Activated naive CD4-positive, alpha-beta T cell treated with anti-CD3 and anti-CD28 coated beads, Interleukin-2, amount 50 U/mL, for 24 hours (primary cell): ENCODE measurements at regions not wholly inside any gene's neighbourhood (a gene's known extent, or its start where the extent isn't known, plus 50 kb on each side); places are given as distances from the start of the nearest gene placed in this dataset.

ENCODE experiments used
- H3K27ac Mint-ChIP-seq: one replicate; pipeline ENCODE4 v1.8.0; 2021; ENCODE audit warnings: mild to moderate bottlenecking, mixed read lengths
- H3K27me3 Mint-ChIP-seq: one replicate; pipeline ENCODE4 v1.8.0; 2021; ENCODE audit warnings: mixed read lengths
- H3K36me3 Mint-ChIP-seq: one replicate; pipeline ENCODE4 v1.8.0; 2021; ENCODE audit warnings: mixed read lengths
- H3K4me1 Mint-ChIP-seq: one replicate; pipeline ENCODE4 v1.8.0; 2021; ENCODE audit warnings: mixed read lengths
- H3K4me3 Mint-ChIP-seq: one replicate; pipeline ENCODE4 v1.8.0; 2021; ENCODE audit warnings: mild to moderate bottlenecking, mixed read lengths
- H3K9me3 Mint-ChIP-seq: one replicate; pipeline ENCODE4 v1.8.0; 2021; ENCODE audit warnings: mixed read lengths

GRCh38 chr3:95271395-95271794 lies 1208.5 kb downstream of the NSUN3 start:
- H3K4me1 Mint-ChIP-seq: no peaks in the 10 kb centered on the region
- no peak overlapping the region for H3K27ac Mint-ChIP-seq

DNA sequence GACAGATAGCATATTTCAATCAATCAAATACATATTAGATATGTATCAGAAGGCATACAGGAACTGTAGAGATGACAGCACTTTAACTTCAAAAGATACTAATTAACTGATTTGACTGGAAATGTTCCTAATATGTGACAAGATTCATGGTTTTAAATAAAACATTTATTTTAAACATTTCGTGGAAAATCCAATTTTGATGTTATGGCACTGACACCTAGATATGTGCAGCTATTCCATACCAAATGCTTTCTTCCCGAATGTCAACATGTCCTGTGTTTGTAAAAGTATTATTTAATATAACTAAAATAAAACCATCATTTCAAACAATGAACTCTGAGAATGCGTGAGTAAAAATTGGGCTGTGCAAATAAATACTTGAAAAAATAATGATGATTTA lies 1209.3 kb downstream of the NSUN3 start:
- no peak overlapping the region for H3K27ac Mint-ChIP-seq
- no peaks in the 10 kb centered on the region for H3K27me3 Mint-ChIP-seq
- no peaks in the 10 kb centered on the region for H3K9me3 Mint-ChIP-seq
- no peaks in the 10 kb centered on the region for H3K4me1 Mint-ChIP-seq
- H3K4me3 Mint-ChIP-seq: no peak overlapping the region
- H3K36me3 Mint-ChIP-seq: no peaks in the 10 kb centered on the region

More at GRCh38 chr3:95271395-95271794, 1208.5 kb downstream of the NSUN3 start:
- Mint-ChIP-seq H3K36me3 (no peaks in the 10 kb centered on the region), H3K4me3 (no peak overlapping the region), H3K9me3 (no peaks in the 10 kb centered on the region), H3K27me3 (no peaks in the 10 kb centered on the region)

DNA sequence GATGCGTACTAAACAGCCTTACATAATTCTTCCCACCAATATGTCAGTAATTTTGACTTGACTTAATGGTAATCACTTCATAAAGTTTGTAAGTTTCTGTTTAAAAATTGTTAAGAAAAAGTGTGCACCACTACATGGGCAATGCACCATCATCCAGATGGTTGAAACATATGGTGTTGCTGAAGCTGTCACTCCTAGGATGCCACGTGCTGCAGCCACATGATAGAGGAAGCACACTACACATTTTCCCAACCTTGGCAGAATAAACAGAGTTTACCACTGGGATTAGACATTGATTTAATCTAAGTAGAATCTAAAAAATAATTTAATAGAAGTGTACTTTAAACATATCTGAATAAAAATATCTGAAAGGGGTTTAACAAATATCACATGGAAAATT lies 1209.9 kb downstream of the NSUN3 start:
- no peaks in the 10 kb centered on the region for H3K36me3 Mint-ChIP-seq
- H3K4me3 Mint-ChIP-seq: no peak overlapping the region
- no peaks in the 10 kb centered on the region for H3K9me3 Mint-ChIP-seq
- H3K27me3 Mint-ChIP-seq: no peaks in the 10 kb centered on the region
- H3K4me1 Mint-ChIP-seq: no peaks in the 10 kb centered on the region
- H3K27ac Mint-ChIP-seq: no peak overlapping the region

DNA sequence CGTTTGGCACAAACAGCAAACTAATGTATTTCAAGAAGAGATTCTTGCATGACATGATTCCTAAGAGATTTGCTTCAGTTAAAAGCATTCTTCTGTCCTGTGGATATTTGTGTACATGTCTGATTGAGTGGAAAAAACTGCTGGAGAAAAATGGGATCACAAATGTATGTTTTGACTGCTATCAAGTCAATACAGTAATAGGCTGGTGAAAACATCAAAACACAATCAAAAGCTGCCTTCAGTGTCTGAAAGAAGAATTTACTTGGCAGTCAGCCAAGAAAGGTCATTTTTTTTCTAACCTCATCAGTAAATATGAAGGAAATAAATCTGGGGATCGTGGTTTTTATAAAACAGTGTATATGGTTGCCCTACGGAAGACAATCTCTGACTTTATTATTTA lies 1214.8 kb downstream of the NSUN3 start:
- Mint-ChIP-seq H3K27ac (no peak overlapping the region), H3K36me3 (no peaks in the 10 kb centered on the region), H3K9me3 (no peaks in the 10 kb centered on the region), H3K27me3 (no peaks in the 10 kb centered on the region), H3K4me3 (no peak overlapping the region), H3K4me1 (no peaks in the 10 kb centered on the region)

DNA sequence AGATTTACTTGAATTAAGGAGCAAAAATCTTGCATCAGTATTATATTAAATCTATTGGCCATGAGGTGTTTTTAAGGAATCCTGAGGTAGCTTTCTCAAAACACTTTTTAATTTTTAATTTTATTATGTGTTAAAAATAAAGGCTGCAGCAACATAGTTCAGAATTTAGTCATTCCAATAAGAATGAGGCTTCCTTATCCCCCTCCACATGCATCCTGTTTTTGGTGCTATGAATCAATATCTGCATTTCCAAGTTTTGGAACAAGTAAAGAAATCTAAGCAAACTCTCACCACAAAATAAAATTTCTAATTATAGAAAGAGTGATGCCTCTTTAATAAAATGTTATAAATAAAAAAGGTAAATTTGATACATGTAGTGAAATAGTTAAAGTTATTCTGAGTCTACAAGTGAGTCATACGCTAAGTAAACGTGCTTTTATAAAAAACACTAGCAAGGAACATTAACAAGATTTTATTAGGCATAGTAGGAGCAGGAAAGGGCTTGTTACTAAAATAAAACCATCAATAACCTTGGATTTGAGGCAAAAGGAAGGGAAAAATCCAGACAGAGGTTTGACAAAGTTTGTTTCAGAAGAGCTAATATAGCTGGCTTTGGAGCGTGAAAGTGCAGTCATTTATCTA lies 1218.0 kb downstream of the NSUN3 start:
- H3K27me3 Mint-ChIP-seq: no peaks in the 10 kb centered on the region
- H3K9me3 Mint-ChIP-seq: no peaks in the 10 kb centered on the region
- no peaks in the 10 kb centered on the region for H3K36me3 Mint-ChIP-seq
- no peaks in the 10 kb centered on the region for H3K4me1 Mint-ChIP-seq
- no peak overlapping the region for H3K4me3 Mint-ChIP-seq
- no peak overlapping the region for H3K27ac Mint-ChIP-seq

GRCh38 chr3:95289295-95289694 lies 1226.4 kb downstream of the NSUN3 start:
- Mint-ChIP-seq H3K36me3 (no peaks in the 10 kb centered on the region), H3K27me3 (no peaks in the 10 kb centered on the region), H3K9me3 (peaks cover 10% of the 10 kb centered on the region), H3K4me3 (no peak overlapping the region), H3K4me1 (no peaks in the 10 kb centered on the region), H3K27ac (no peak overlapping the region)

GRCh38 chr3:95297581-95297980 lies 1234.7 kb downstream of the NSUN3 start:
- H3K36me3 Mint-ChIP-seq: no peaks in the 10 kb centered on the region
- H3K9me3 Mint-ChIP-seq: peaks cover 8% of the 10 kb centered on the region
- no peak overlapping the region for H3K4me3 Mint-ChIP-seq
- no peaks in the 10 kb centered on the region for H3K27me3 Mint-ChIP-seq
- no peak overlapping the region for H3K27ac Mint-ChIP-seq
- no peaks in the 10 kb centered on the region for H3K4me1 Mint-ChIP-seq

DNA sequence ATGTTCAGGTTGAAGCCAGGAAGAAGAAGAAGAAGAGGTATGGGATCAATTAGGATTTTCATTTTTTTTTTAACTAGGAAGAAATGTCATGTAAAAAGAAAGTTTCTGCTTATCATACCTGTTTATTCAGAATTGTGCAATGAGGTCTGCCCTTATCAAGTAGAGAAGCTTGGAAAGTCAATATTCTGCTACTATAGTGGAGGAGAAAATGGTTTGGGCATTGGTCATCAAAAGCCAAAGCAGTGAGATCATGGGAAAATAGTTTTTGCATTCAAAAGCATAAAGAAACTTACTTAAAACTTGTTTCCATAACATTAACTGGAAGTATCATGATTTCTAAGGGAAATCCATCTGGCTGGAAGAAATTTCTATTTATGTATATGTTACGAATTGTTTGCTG lies 1239.2 kb downstream of the NSUN3 start:
- Mint-ChIP-seq H3K36me3 (no peaks in the 10 kb centered on the region), H3K9me3 (peaks cover 14% of the 10 kb centered on the region), H3K4me3 (no peak overlapping the region), H3K27me3 (no peaks in the 10 kb centered on the region), H3K27ac (no peak overlapping the region), H3K4me1 (no peaks in the 10 kb centered on the region)

GRCh38 chr3:95310560-95310959 lies 1247.7 kb downstream of the NSUN3 start:
- H3K27ac Mint-ChIP-seq: no peak overlapping the region
- H3K4me3 Mint-ChIP-seq: no peak overlapping the region
- H3K4me1 Mint-ChIP-seq: no peaks in the 10 kb centered on the region
- no peaks in the 10 kb centered on the region for H3K36me3 Mint-ChIP-seq
- peaks cover 6% of the 10 kb centered on the region for H3K9me3 Mint-ChIP-seq
- no peaks in the 10 kb centered on the region for H3K27me3 Mint-ChIP-seq

DNA sequence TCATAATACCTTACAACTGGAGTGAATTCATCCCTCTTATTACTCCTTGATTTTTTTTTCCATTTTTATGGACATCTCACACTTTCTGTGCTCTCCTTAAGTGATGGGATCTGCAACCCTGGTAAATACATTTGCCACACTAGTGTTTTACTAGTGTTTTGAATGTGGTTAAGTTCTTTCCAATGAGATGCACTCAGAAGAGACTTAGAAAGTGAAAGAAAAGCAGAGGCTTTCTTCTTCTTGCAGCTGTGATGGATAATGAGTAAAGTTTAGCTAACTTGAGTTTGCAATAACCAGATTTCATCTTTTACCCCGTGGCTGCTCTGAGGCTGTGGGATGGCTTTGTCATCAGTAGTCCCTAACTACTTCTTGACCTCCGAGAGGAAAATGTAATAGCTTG lies 1248.4 kb downstream of the NSUN3 start:
- H3K4me1 Mint-ChIP-seq: no peaks in the 10 kb centered on the region
- H3K4me3 Mint-ChIP-seq: no peak overlapping the region

GRCh38 chr3:95312650-95313049 lies 1249.8 kb downstream of the NSUN3 start:
- peaks cover 10% of the 10 kb centered on the region for H3K9me3 Mint-ChIP-seq
- no peak overlapping the region for H3K27ac Mint-ChIP-seq
- no peaks in the 10 kb centered on the region for H3K27me3 Mint-ChIP-seq
- H3K4me1 Mint-ChIP-seq: no peaks in the 10 kb centered on the region
- H3K4me3 Mint-ChIP-seq: no peak overlapping the region
- H3K36me3 Mint-ChIP-seq: no peaks in the 10 kb centered on the region

More for the DNA sequence above, 1248.4 kb downstream of the NSUN3 start:
- H3K9me3 Mint-ChIP-seq: peaks cover 6% of the 10 kb centered on the region
- H3K36me3 Mint-ChIP-seq: no peaks in the 10 kb centered on the region
- H3K27me3 Mint-ChIP-seq: no peaks in the 10 kb centered on the region
- H3K27ac Mint-ChIP-seq: no peak overlapping the region

DNA sequence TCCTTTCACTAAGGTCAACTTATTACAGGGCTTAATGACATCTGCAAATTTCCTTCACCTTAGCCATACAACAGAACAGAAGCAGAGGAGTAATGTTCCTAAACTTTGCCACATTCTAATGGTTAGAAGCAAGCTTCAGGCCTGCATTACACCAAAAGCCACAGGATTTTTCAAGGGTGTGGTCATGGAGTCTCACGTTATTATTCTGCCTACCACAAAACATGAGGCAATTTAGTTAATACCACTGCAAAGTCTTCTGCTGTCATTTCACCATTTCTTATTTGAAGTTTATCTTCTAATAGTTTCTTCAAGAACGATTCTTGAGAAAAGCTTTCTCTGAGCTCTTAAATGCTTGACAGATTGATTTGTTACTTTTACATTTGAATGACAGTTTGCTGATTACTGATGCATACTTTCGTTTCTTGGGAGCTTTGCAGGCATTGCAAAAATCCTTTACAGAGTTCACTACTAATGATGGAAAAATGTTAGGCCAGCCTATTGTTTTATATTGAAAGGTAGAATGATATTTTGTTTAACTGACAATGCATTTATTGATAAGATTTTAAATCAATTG lies 1257.1 kb downstream of the NSUN3 start:
- Mint-ChIP-seq H3K27ac (no peak overlapping the region), H3K27me3 (no peaks in the 10 kb centered on the region), H3K9me3 (peaks cover 4% of the 10 kb centered on the region)

DNA sequence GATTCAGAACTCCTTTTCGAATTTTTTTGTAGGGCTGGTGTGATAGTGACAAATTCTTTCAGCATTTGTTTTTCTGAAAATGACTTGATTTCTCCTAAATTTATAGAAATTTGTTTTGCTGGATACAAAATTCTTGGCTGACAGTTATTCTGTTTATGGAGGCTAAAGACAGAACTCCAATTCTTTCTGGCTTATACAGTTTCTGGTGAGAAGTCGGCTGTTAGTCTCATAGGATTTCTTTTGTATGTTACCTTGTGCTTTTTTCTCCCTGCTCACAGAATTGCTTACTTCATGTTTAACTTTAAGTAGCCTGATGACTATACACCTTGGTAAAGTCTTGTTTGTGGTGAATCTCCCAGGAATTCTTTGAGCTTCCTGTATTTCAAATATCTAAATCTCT lies 1264.6 kb downstream of the NSUN3 start:
- no peaks in the 10 kb centered on the region for H3K4me1 Mint-ChIP-seq
- no peaks in the 10 kb centered on the region for H3K27me3 Mint-ChIP-seq
- no peak overlapping the region for H3K4me3 Mint-ChIP-seq
- no peak overlapping the region for H3K27ac Mint-ChIP-seq
- H3K9me3 Mint-ChIP-seq: peaks cover 6% of the 10 kb centered on the region
- no peaks in the 10 kb centered on the region for H3K36me3 Mint-ChIP-seq

More for the DNA sequence above, 1257.1 kb downstream of the NSUN3 start:
- H3K4me1 Mint-ChIP-seq: no peaks in the 10 kb centered on the region
- no peak overlapping the region for H3K4me3 Mint-ChIP-seq
- no peaks in the 10 kb centered on the region for H3K36me3 Mint-ChIP-seq

DNA sequence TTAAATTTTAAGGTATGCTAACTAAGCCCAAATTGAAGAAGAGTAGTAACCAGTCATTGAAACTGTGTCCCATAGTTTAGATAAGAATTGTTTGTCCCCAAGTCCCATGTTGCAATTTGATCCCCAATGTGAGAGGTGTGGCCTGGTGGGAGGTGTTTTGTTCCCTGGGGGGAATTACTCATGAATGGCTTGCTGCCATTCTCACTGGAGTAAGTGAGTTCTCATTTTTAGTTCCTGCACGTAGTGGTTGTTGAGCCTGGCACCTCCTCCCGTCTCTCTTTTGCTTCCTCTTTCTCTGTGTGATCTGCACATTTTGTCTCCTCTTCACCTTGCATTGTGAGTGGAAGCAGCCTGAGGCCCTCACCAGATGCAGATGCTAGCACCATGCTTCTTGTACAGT lies 1271.0 kb downstream of the NSUN3 start:
- Mint-ChIP-seq H3K27ac (no peak overlapping the region), H3K27me3 (no peaks in the 10 kb centered on the region), H3K4me3 (no peak overlapping the region), H3K36me3 (no peaks in the 10 kb centered on the region), H3K9me3 (peaks cover 6% of the 10 kb centered on the region), H3K4me1 (no peaks in the 10 kb centered on the region)

GRCh38 chr3:95334461-95334860 lies 1271.6 kb downstream of the NSUN3 start:
- Mint-ChIP-seq H3K36me3 (no peaks in the 10 kb centered on the region), H3K27ac (no peak overlapping the region), H3K4me3 (no peak overlapping the region), H3K27me3 (no peaks in the 10 kb centered on the region), H3K9me3 (peaks cover 5% of the 10 kb centered on the region), H3K4me1 (no peaks in the 10 kb centered on the region)

GRCh38 chr3:95335517-95335916 lies 1272.7 kb downstream of the NSUN3 start:
- Mint-ChIP-seq H3K27me3 (no peaks in the 10 kb centered on the region), H3K4me1 (no peaks in the 10 kb centered on the region), H3K27ac (no peak overlapping the region), H3K9me3 (no peaks in the 10 kb centered on the region), H3K36me3 (no peaks in the 10 kb centered on the region), H3K4me3 (no peak overlapping the region)

- peaks cover 3% of the 10 kb centered on the region for H3K9me3 Mint-ChIP-seq
- no peaks in the 10 kb centered on the region for H3K27me3 Mint-ChIP-seq
- no peaks in the 10 kb centered on the region for H3K36me3 Mint-ChIP-seq
- no peak overlapping the region for H3K4me3 Mint-ChIP-seq
- H3K27ac Mint-ChIP-seq: no peak overlapping the region
- no peaks in the 10 kb centered on the region for H3K4me1 Mint-ChIP-seq
These were observed 1275.6 kb downstream of the NSUN3 start for GRCh38 chr3:95338446-95338845.
